GM21390 (cell line): ENCODE measurements at regions not wholly inside any gene's neighbourhood (a gene's known extent, or its start where the extent isn't known, plus 50 kb on each side); places are given as distances from the start of the nearest gene placed in this dataset.

Experiments used
- ATAC-seq: cut with Tn5 transposase; IDR thresholded peaks from one replicate; pipeline ENCODE4 v1.9.1; 2021; ENCODE audit not compliant: unreplicated experiment

GRCh38 chr11:18878211-18878610 lies 61.0 kb downstream of the MRGPRX1 start:
- no peak for ATAC-seq

GRCh38 chr11:18865951-18866350 lies 73.3 kb downstream of the MRGPRX1 start:
- ATAC-seq = no peak

- no peak for ATAC-seq
These were observed 73.7 kb upstream of the PTPN5 start for GRCh38 chr11:18865261-18865660.

GRCh38 chr11:18853086-18853720 lies 61.6 kb upstream of the PTPN5 start:
- ATAC-seq = peak; percentile 67

GRCh38 chr11:18849406-18849805 lies 57.8 kb upstream of the PTPN5 start:
- no peak for ATAC-seq

GRCh38 chr11:18844753-18845367 lies 53.3 kb upstream of the PTPN5 start:
- ATAC-seq = no peak
